Hindlimb muscle (tissue), 1 donor: ENCODE measurements at regions not wholly inside any gene's neighbourhood (a gene's known extent, or its start where the extent isn't known, plus 50 kb on each side); places are given as distances from the start of the nearest gene placed in this dataset.
"Not testable (repeated sequence)": the region's sequence is repeated elsewhere in the genome, so short reads cannot be mapped to it uniquely, and the experiment has no call there.

Experiments used
- DNase-seq: peaks from one replicate; pipeline ENCODE4 v3.0.0-alpha.2; 2013

DNA sequence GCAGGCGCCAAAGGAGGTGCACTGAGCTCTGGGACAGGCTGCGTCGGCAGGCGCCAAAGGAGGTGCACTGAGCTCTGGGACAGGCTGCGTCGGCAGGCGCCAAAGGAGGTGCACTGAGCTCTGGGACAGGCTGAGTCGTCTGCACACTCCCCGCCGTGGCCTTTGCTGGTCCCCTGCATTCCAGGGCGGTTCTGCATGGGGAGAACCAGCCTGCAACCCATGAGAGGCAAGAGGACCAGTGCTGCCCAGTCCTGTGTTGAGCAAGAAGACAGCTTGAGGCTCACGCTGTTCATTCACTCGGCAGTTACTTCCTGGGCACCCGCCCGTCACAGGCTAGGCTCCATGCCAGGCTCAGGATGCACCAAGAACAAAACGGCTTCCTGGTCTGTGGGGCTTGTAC lies 150.6 kb upstream of the SALL3 start:
- DNase-seq: not testable (repeated sequence)

DNA sequence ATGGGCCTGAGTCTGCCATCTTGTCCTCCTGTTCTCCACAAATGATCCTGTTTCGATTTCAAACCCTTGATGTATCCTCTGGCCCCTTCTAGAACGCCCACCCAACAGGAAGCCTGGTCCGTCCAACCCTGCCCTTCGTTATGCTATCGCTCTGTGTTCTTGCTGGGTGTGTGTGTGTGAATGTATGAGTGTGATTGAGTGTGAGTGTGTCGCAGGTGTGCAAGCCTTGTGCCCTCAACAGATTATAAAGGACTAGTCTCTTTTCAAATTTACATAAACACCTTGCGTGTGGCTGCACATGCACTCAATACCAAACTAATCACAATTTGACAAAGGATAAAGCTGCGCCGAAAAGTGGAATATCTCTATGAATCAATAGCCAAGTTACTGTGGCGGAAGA lies 149.5 kb upstream of the SALL3 start:
- DNase-seq: no peak

DNA sequence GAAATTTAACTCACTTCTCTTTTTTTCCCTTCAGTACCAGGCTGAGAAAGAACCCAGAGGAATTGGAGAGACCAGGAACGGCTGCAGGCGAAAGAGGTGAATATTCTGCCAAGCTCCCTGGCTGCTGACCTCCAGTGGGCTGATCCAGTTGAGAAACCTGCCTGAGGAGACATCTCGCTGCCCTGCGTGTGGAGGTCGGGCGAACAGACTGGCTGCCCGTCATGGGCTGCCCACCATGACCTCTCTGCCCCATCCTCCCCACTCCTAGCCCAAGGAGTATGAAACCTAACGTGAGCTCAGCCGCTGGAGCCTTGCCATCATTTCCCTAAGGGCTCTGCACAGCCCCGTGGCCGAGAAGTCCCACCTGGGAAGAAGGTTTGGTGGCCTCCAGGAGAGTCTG lies 148.8 kb upstream of the SALL3 start:
- DNase-seq: no peak

DNA sequence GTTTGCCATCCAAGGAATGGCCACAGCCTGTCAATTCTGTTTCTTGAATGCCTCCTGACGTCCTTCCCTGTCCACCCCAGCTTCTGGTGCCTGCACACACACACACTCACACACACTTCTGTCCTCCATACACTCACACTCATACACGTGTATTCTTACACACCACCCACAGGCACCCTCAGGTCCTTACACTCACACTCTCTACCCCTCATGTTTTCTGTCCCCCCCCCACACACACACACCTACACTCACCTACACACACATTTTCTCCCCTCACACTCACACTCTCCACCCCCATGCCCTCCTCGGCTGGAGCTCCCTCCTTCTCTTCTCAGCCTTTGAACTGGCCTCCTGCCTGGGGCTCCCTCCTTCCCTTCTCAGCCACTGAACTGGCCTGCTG lies 148.0 kb upstream of the SALL3 start:
- DNase-seq: no peak

DNA sequence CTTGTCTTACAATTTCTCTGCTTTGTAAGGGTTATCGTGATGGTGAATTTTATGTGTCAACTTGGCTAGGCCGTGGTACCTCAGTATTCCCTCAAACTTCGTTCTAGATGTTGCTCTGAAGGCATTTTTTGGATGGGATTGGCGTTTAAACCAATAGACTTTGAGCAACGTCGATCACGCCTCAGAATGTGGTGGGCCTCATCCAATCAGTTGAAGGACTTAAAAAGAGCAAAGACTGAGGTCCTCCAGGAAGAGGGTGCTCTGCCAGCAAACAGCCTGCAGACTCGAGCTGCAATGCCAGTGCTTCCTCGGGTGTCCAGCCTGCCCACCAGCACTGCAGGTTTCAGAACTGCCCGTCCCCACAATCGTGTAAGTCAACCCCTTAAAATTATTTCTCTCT lies 145.8 kb upstream of the SALL3 start:
- DNase-seq: no peak

DNA sequence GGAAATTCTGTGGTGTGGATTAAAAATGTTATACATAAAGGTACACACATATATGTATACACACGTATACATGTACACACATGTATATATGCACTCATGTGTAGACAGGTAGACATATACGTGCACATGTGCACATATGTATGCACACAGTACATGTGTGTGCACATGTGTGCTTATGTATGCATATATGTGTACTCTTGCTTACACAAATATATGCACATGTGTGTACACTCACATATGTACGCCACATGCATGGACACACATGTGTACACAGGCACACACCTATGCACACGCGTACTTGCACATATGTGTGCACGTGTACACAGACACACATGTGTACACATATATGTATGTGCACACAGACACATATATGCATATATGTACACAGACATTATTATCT lies 142.8 kb upstream of the SALL3 start:
- DNase-seq: no peak

DNA sequence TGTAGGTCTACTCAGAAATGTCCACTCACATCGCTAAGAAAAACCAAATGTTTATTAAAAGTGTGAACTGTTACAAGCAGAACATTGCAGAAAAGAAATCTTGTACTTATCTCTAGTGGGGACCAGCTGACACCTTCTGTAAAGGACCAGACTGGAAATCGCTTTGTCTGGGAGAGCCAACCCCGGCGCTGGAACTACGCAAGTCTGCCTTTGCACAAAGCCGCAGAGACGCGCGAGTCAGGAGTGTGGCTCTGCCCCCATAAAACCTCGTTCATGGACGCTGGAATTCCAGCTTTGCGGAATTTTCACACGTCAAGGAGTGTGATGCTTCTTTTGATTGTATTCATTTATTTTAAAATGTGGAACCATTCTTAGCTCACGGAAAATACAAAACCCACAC lies 141.9 kb upstream of the SALL3 start:
- DNase-seq: no peak

DNA sequence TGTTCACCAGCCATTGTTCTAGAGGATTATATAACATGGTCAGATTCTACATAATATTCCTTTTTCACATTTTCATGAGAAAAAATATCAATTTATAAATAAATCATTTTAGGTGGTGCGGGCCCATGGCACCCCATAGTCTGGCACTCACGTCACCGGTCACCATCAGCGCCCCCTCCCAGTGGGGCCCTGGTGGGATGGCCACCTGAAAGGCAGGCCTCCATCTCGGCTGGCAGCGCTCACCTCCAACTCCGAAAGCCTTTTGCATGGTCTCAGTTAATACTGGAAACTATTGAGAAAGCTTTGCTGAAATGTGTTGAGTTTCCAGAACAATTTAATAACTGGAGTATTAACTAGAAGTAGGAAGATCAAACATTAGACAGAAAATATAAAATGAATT lies 141.4 kb upstream of the SALL3 start:
- no peak for DNase-seq

DNA sequence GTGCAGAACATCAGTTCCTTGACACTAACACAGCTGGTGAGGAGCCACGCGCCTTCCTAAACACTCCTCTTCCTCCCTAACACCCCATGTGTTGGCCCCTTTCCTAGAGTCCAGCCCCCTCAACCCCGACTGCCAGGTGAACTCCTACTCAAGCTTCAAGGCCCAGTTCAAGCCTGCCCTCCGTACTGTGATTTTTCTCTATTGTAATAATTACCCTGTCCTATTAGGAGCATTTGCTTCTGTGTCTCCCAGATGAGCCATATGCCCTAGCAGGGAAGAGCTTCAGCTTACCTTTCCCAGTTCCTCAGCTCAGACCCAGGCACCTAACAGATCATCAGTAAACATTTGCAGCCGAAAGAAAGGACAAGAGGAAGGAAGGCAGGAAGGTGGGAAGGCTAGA lies 130.6 kb upstream of the SALL3 start:
- DNase-seq: no peak

DNA sequence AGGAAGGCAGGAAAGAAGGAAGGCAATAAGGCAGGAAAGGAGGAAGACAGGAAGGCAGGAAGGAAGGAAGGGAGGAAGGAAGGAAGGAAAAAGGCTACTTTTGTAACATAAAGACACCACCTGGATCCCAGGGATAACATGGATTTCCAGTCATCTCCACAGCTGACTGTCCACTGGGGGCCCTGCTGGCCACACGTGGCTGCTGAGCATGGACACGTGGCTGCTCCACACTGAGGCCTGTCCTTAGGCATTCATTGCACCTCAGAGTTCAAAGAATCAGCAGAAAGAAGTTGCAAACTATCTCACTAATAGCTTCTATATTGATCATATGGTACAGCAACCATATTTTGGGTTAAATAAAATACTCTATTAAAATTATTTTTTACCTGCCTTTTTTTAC lies 130.2 kb upstream of the SALL3 start:
- DNase-seq: no peak

DNA sequence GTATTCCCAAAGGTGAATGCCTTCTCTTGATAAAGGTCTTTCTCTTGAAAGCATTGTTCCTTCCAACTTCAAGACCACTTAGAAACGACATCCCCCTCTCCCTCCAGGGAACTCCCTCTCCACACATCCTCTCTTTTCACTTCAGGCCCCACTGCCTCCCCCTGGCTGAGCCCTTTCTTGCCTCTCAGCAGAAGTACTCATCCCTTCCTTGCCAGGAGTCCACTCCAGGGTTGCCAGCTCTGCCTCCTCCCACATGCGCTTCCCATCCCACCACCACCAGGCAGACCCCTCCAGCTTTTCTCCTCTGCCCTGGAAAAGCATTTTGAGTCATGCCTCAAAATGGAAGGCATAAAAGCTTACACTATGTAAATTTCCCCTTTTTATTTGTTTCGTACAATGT lies 126.3 kb upstream of the SALL3 start:
- DNase-seq: no peak

DNA sequence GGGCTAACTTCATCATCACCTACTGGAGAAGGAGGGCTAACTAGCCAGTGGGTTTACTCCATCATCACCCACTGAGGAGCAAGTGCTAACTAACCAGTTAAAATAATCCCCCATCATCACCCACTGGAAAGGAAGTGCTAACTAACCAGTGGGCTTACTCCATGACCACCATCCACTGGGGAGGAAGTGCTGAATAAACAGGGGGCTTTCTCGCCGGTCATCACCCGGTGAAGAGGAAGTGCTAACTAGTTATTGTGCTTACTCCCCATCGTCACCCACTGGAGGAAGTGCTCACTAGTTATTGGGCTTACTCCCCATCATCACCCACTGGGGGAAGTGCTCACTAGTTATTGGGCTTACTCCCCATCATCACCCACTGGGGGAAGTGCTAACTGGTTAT lies 124.4 kb upstream of the SALL3 start:
- DNase-seq: no peak

DNA sequence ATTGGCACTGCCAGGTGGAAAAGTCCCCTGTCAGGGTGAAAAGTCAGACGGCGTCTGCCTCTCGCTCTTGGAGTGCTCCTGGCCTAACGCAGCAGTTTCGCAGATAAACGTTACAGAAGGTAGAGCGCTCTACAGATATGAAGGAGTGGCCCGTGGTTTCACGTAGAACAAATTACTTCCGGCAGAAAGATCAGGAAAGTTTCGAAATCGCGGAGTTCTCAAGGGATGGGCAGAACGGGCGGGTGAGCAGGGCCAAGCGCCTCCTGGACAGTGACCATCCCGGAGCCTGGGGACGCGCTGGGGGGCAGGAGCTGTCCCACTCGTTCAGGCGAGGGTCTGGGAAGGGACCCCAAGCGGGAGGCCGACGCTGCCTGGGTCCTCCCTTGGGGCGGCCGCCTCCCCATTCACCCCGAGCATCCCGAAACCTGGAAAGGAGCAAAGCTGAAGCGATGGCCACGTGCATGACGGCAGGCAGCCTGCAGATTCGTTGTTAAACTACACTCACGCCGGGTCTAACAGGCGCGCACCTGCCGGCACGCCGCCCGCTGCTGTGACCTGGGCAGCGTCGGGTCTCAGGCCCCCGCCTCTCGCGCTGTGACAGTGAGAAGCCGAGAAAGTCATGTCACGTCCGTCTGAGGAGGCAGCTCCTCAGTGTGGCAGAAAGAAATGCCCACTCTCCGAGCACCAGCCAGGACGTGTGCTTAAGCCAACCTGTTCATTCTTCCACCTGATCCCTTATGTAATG lies 122.9 kb upstream of the SALL3 start:
- DNase-seq: no peak

DNA sequence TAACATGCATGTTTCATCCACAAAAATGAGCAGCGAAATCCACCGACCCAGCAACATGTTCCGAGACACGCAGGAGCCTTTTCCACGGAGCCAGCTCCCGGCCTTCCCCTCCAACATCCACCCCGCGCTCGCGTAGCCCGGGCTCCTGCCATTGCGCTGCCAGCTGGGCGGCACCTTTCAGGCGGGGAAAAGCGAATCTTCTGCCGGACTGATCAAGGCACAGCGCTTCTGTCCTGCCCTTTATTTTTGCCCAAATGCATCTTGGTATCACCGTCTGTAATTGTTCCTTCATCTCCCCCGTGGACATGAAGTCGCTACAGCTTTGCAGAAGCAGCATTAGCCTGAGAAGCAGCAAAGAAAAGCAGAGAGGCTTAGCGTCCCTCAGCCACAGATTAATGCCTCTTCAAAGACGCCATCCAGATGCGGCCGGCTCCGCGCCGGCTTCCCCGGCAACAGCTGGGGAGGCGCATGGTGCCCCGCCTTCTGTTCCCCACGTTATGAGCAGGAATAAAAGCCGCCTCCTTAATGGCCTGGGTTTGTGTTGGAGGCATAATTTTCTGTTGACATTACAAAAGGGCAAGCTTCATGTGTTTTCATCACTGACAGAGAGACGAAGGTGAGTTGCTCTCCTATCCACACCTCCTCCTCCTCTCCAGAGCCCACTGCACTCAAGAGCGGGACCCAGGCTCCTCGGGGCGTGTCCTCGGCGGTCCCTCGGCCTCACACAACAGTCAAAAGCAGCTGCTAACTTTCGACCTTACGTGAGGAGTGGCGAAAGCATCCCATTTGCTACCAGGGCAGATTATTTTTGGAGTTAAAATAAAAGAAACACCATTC lies 122.1 kb upstream of the SALL3 start:
- no peak for DNase-seq

DNA sequence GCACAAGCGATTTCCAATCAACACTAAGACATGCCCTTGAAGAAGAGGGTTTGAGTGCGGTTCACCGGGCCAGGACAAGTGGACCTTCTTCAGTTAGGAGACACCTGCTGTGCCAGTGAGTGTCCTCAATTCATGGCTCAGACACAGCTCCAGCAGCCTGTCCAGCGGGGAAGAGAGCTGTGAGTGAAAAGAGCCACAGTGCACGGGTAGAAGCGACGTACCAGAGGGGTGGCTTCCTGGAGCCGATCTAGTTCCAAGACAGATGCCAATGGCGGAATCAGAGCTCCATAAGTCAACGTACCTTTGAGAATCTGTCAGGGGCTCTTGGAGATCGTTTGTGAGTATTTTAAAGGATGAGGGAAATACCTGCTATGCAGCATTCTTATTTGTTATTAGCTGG lies 119.9 kb upstream of the SALL3 start:
- DNase-seq: no peak

DNA sequence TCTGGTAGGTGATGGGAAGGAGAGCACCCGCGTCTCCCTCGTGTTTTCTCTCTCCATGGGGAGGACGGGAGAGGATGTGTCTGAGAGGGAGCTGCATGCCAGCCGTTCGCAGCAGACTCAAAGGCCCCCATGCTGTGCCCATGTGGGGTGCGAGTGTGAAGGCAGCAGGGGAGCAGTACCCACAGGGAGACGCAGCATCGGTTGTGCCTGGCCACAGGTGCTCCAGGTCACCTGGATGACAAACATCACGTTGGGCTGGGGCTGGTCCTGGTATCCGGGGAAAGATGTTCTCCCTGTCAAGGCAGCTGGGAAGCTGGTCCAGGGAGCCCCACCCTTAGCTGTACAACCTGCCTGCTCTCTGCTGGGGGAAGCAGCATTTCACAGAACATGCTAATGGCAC lies 119.5 kb upstream of the SALL3 start:
- DNase-seq: no peak

DNA sequence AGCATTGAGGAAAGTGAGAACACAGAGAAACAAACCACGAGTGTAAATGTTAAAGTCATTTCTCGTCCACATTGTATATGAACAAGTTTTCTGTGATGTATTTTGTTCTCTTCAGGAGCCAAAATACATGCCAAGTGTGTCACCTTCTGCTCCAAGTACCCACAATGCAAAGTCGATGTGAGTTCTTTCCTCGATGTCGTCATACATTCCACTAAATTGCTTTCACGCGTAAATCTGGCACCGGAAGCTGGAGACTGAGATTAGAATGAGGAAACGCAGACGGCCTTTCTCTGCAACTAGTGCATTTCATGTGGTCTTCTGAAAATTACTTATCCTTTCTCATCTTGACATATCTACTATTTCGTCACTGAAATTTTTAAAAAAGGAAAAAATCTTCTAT lies 118.5 kb upstream of the SALL3 start:
- no peak for DNase-seq

DNA sequence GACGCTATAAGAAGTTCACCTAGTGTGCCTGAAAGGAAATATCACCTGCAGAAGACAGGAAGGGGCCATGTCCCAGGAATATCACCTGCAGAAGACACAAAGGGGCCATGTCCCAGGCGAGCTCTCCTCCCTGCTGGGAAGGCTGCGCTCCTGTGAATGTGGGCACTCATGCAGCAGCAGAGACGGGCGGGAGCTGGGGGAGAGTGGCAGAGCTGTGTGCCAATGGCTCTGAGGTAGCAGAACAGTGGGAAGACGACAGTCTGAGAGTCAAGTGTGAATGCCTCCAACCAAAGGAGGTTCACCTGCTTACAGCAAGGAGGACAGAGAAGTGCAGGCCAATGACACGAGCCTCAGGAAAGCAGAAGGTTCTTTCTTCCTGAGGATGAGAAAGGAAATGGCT lies 117.9 kb upstream of the SALL3 start:
- DNase-seq: no peak

DNA sequence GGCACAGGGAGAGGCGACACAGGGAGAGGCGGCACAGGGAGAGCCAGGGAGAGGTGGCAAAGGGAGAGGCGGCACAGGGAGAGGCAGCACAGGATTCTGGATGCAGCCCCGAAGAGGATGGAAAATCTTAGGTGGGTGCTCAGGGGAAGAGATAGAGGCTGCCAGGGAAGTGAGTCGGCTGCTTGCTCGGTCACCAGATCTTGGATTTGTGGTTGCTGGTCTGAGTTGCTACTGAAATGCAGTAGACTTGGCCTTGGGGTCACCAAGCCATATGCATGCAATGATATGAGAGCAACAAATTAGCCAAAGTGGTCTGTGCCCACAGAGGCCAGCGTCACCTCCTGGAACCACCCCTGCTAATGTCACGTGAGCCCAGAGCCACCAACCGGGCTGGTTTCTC lies 117.2 kb upstream of the SALL3 start:
- DNase-seq: no peak

DNA sequence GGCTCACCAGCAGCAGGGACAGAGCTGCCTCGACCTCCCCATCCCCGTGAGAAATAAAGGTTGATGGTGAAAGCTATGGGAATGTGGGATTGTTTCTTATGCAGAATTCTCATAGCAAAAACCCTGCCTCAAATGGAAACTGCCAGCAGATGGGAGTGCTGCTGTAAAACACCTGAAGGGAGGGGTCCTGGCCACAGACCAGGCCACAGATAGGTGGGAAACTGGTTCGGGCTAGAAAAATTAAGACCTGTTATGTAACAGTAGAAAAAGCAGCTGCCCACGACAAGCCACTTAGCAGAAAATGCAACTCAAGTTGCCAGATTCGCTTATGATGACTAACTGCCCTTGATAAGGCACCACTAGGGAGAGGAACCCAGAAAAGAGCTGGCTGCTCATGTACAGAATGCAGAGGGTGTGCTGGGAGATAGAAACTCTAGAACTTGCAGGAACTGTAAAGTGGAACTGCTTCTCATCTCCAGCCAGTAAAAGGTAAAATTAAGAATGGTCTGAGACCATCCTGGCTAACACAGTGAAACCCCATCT lies 114.5 kb upstream of the SALL3 start:
- no peak for DNase-seq

DNA sequence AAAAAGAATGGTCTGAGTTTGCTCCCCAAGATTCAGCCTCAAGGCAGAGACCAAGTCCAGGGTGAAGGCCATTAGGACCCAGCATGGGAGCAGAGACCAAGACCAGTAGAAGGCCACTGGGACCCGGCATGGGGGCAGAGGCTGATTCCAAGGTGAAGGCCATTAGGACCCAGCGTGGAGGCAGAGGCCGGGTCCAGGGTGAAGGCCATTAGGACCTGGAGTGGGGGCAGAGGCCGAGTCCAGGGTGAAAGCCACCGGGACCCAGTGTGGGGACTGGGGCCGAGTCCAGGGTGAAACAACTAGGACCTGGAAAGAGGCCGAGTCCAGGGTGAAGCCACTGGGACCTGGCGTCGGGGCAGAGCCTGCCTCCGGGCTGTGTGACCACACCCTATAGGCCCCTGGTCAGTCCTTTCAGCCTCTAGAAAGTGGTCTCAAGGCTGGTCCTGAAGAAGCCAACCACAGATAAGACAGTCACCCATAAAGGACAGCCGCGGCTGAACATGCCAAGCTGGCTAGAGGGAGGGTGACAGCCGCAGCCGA lies 113.8 kb upstream of the SALL3 start:
- no peak for DNase-seq

DNA sequence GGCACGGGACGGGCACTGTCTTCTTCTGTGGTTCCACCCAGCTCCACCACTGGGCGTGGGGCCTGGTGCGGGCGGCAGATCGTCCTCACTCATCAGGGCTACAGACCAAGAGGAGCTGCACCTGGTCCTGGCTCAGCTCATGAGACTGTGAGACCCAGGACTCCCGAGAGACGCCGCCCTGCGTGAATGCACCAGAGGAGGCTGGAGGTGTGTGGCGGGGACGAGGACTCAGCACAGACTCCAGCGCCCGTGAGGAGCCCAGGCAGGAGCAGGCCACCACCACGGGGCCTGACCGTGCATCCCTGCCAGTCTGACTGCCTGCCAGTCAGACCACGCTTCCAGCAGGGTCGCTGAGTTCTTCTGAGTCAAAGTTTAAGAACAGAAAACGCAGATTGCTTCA lies 112.5 kb upstream of the SALL3 start:
- DNase-seq: no peak
